ENCODE measurements at regions not wholly inside any gene's neighbourhood (a gene's known extent, or its start where the extent isn't known, plus 50 kb on each side); places are given as distances from the start of the nearest gene placed in this dataset.

DNA sequence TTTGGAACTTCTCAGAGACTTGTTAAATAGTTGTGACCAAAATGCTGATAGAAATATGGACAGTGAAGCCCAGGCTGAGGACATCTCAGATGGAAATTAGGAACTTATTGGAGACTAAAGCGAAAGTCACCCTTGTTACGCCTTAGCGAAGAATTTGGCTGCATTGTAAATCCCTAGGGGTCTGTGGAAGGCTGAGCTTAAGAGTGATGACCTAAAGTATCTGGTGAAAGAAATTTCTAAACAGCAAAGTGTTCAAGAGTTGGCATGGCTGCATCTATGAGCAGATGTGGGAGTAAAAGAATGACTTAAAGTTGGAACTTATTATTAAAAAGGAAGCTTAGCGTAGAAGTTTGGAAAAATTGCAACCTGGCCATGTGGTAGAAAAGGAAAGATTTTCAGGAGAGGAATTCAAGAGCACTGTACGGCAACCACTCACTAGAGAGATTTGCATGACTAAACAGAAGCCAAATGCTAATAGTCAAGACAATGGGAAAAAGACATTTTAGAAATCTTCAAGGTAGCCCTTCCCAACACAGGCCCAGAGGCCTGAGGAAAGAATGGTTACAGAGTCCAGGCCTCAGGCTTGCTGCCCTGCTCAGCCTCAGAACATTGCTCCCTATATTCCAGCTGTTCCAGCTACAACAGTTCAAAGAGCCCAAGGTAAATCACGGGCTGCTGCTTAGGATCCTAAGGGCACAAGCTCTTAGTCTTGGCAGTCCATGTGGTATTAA is 61.6 kb upstream of the TNFRSF21 start:
- no peak overlapping the region for H3K27ac Mint-ChIP-seq (ENCODE audit: low read depth, unreplicated experiment)
- no peaks in the 10 kb centered on the region for H3K36me3 Mint-ChIP-seq (ENCODE audit: insufficient read depth, unreplicated experiment)
- ChIA-PET CTCF (interaction anchor here (0.6 kb wide), 3 partner anchors 260 to 687 kb away, joined by 3 to 4 read pairs (median 3); no protein-coding TSS in a partner anchor), POLR2A (interaction anchor here (0.6 to 0.7 kb wide), 2 partner anchors 511 to 1811 kb away, joined by 3 read pairs; no protein-coding TSS in a partner anchor)
- H3K27me3 Mint-ChIP-seq (ENCODE audit: insufficient read depth, unreplicated experiment): no peaks in the 10 kb centered on the region
- H3K4me1 Mint-ChIP-seq (ENCODE audit: insufficient read depth, unreplicated experiment): no peaks in the 10 kb centered on the region
- intact Hi-C loops (cut with micrococcal nuclease): no loop called here
- no peak overlapping the region for H3K4me3 Mint-ChIP-seq (ENCODE audit: unreplicated experiment)
- no peak for DNase-seq (ENCODE audit: unreplicated experiment)
- no TSS peak for BruUV-seq (replicated peaks)
- no peaks in the 10 kb centered on the region for H3K9me3 Mint-ChIP-seq (ENCODE audit: unreplicated experiment)
- TF ChIP-seq, protein P1, sequence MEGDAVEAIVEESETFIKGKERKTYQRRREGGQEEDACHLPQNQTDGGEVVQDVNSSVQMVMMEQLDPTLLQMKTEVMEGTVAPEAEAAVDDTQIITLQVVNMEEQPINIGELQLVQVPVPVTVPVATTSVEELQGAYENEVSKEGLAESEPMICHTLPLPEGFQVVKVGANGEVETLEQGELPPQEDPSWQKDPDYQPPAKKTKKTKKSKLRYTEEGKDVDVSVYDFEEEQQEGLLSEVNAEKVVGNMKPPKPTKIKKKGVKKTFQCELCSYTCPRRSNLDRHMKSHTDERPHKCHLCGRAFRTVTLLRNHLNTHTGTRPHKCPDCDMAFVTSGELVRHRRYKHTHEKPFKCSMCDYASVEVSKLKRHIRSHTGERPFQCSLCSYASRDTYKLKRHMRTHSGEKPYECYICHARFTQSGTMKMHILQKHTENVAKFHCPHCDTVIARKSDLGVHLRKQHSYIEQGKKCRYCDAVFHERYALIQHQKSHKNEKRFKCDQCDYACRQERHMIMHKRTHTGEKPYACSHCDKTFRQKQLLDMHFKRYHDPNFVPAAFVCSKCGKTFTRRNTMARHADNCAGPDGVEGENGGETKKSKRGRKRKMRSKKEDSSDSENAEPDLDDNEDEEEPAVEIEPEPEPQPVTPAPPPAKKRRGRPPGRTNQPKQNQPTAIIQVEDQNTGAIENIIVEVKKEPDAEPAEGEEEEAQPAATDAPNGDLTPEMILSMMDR (IDR thresholded peaks at IDR 0.05; ENCODE audit: unreplicated experiment): no peak

DNA sequence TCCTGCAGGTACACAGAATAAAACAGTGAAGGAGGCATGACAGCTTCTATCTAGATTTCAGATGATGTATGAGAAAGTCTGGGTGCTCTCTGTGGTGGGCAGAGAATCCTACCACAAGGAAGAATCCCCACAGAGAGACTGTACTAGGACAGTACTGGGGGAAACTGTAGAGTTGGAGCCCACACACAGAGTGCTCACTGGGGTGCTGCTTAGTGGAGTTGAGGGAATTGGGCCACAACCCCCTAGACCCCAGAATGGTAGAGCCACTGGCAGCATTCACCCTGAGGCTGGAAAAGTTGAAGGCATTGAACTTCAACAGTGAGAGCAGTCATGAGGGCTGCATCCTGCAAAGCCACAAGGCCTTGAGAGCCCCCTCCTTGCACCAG is 62.2 kb upstream of the TNFRSF21 start:
- DNase-seq (ENCODE audit: unreplicated experiment): no peak
- no peaks in the 10 kb centered on the region for H3K27me3 Mint-ChIP-seq (ENCODE audit: insufficient read depth, unreplicated experiment)
- ChIA-PET CTCF (interaction anchor here (0.6 kb wide), 1 partner anchor 259 kb away, joined by 4 read pairs; no protein-coding TSS in a partner anchor), POLR2A (interaction anchor here (0.6 kb wide), 1 partner anchor 512 kb away, joined by 3 read pairs; no protein-coding TSS in a partner anchor)
- H3K27ac Mint-ChIP-seq (ENCODE audit: low read depth, unreplicated experiment): no peak overlapping the region
- no peaks in the 10 kb centered on the region for H3K36me3 Mint-ChIP-seq (ENCODE audit: insufficient read depth, unreplicated experiment)
- no peak overlapping the region for H3K4me3 Mint-ChIP-seq (ENCODE audit: unreplicated experiment)
- no TSS peak for BruUV-seq (replicated peaks)
- intact Hi-C loops (cut with micrococcal nuclease): no loop called here
- TF ChIP-seq, protein P1 (IDR thresholded peaks at IDR 0.05; ENCODE audit: unreplicated experiment): no peak
- H3K4me1 Mint-ChIP-seq (ENCODE audit: insufficient read depth, unreplicated experiment): no peaks in the 10 kb centered on the region
- no peaks in the 10 kb centered on the region for H3K9me3 Mint-ChIP-seq (ENCODE audit: unreplicated experiment)

DNA sequence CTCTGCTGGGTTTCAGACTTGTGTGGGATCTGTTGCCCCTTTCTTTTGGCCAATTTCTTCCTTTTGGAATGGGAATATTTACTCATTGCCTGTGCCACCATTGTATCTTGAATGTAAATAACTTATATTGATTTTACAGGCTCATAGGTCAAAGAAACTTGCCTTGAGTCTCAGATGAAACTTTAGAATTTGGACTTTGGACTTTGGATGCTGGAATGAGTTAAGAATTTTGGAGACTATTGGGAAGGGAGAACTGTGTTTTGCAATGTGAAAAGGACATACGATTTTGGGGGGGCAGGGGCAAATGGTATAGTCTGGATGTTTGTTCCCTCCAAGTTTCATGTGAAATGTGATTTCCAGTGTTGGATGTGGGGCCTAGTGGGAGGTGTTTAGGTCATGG is 62.6 kb upstream of the TNFRSF21 start:
- Mint-ChIP-seq H3K27ac (ENCODE audit: low read depth, unreplicated experiment) (no peak overlapping the region), H3K9me3 (ENCODE audit: unreplicated experiment) (no peaks in the 10 kb centered on the region), H3K36me3 (ENCODE audit: insufficient read depth, unreplicated experiment) (no peaks in the 10 kb centered on the region), H3K27me3 (ENCODE audit: insufficient read depth, unreplicated experiment) (no peaks in the 10 kb centered on the region), H3K4me3 (ENCODE audit: unreplicated experiment) (no peak overlapping the region), H3K4me1 (ENCODE audit: insufficient read depth, unreplicated experiment) (no peaks in the 10 kb centered on the region)
- ChIA-PET POLR2A (no interaction called here), CTCF (interaction anchor here (0.6 kb wide), 1 partner anchor 259 kb away, joined by 4 read pairs; no protein-coding TSS in a partner anchor)
- DNase-seq (ENCODE audit: unreplicated experiment): no peak
- intact Hi-C loops (cut with micrococcal nuclease): no loop called here
- TF ChIP-seq, protein P1 (IDR thresholded peaks at IDR 0.05; ENCODE audit: unreplicated experiment): no peak
- no TSS peak for BruUV-seq (replicated peaks)

DNA sequence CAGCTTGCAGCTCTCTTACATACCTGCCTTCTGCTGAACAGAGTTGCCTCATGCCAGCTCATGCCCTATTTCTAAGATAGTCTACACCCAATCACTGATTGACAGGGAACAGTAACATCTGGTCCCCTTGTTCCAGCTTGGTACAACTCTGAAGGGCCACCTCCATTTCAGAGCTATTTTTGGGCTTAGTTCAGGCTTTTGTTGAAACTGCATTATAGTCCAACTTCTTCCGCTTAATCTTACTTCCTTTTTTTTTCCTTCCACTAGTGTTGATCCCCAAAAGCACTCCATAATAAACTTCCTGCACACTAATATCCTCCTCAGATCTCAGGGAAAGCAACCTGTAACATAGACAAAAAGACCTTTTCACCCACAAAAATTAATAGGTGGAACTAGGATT is 65.7 kb upstream of the TNFRSF21 start:
- ChIA-PET CTCF (interaction anchor here (0.6 kb wide), 1 partner anchor 279 kb away, joined by 3 read pairs; no protein-coding TSS in a partner anchor), POLR2A (interaction anchor here (1.8 kb wide), 1 partner anchor 11 kb away, joined by 5 read pairs; no protein-coding TSS in a partner anchor)
- BruUV-seq (replicated peaks): no TSS peak
- intact Hi-C loops (cut with micrococcal nuclease): no loop called here
- Mint-ChIP-seq H3K27me3 (ENCODE audit: insufficient read depth, unreplicated experiment) (no peaks in the 10 kb centered on the region), H3K9me3 (ENCODE audit: unreplicated experiment) (peaks cover 5% of the 10 kb centered on the region), H3K4me3 (ENCODE audit: unreplicated experiment) (no peak overlapping the region), H3K27ac (ENCODE audit: low read depth, unreplicated experiment) (no peak overlapping the region), H3K4me1 (ENCODE audit: insufficient read depth, unreplicated experiment) (peaks cover 7% of the 10 kb centered on the region), H3K36me3 (ENCODE audit: insufficient read depth, unreplicated experiment) (no peaks in the 10 kb centered on the region)
- TF ChIP-seq, protein P1 (IDR thresholded peaks at IDR 0.05; ENCODE audit: unreplicated experiment): no peak
- no peak for DNase-seq (ENCODE audit: unreplicated experiment)
